ENCODE measurements at regions not wholly inside any gene's neighbourhood (a gene's known extent, or its start where the extent isn't known, plus 50 kb on each side); places are given as distances from the start of the nearest gene placed in this dataset.

DNA sequence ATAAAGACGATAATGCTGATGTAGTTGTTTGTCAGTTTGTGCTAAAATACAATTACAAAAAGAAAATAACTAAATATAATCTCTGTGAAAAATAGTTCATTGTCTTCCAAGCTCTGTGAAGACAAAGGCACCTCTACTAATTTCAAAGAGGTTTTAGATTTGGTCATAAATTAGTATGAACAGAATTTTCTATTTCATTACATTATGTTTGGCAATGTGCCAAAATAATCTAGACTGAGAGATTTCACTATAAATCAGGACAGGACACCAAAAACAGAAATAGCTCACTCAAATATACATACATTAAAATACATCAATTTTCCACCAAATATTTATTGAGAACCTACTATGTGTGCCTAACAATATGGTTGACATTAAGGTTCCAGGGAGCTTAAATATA lies 264.9 kb upstream of the CCDC54 start:
- Histone ChIP-seq H3K36me3 (no peaks in the 10 kb centered on the region), H3K27me3 (no peaks in the 10 kb centered on the region), H3K9ac (no peak overlapping the region), H3K4me1 (no peaks in the 10 kb centered on the region), H3K27ac (no peak overlapping the region), H3K79me2 (ENCODE audit: low read depth) (no peaks in the 10 kb centered on the region), H3K4me2 (no peak overlapping the region), H3K9me3 (ENCODE audit: low read depth) (no peaks in the 10 kb centered on the region), H4K20me1 (ENCODE audit: low read depth) (no peaks in the 10 kb centered on the region), H3K4me3 (no peak overlapping the region), H3F3A (ENCODE audit: low read depth) (no peaks in the 10 kb centered on the region), H2AFZ (replicated peaks) (no peak overlapping the region)
- Mint-ChIP-seq H3K4me3 (no peak overlapping the region), H3K27ac (no peak overlapping the region), H3K4me1 (no peaks in the 10 kb centered on the region), H3K9me3 (no peaks in the 10 kb centered on the region), H3K36me3 (no peaks in the 10 kb centered on the region), H3K27me3 (ENCODE audit: insufficient read depth, low read depth) (no peaks in the 10 kb centered on the region)
- no peak for DNase-seq (ENCODE audit: low spot score)
- no peak for TF ChIP-seq EZH2 (IDR thresholded peaks at IDR 0.05)
- TF ChIP-seq EZH2phosphoT487 (IDR thresholded peaks at IDR 0.05): no peak
- TF ChIP-seq, protein P1, sequence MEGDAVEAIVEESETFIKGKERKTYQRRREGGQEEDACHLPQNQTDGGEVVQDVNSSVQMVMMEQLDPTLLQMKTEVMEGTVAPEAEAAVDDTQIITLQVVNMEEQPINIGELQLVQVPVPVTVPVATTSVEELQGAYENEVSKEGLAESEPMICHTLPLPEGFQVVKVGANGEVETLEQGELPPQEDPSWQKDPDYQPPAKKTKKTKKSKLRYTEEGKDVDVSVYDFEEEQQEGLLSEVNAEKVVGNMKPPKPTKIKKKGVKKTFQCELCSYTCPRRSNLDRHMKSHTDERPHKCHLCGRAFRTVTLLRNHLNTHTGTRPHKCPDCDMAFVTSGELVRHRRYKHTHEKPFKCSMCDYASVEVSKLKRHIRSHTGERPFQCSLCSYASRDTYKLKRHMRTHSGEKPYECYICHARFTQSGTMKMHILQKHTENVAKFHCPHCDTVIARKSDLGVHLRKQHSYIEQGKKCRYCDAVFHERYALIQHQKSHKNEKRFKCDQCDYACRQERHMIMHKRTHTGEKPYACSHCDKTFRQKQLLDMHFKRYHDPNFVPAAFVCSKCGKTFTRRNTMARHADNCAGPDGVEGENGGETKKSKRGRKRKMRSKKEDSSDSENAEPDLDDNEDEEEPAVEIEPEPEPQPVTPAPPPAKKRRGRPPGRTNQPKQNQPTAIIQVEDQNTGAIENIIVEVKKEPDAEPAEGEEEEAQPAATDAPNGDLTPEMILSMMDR (IDR thresholded peaks at IDR 0.05): no peak

DNA sequence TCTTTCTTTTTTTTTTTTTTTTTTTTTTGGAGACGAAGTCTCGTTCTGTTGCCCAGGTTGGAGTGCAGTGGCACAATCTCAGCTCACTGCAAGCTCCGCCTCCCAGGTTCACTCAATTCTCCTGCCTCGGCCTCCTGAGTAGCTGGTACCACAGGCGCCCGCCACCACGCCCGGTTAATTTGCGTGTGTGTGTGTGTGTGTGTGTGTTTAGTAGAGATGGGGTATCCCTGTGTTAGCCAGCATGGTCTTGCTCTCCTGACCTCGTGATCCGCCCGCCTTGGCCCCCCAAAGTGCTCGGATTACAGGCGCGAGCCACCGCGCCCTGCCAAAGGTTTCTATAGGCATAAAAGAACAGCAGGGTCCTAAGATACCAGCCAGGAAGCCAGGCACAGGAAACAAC lies 261.0 kb upstream of the CCDC54 start:
- Histone ChIP-seq H4K20me1 (ENCODE audit: low read depth) (no peaks in the 10 kb centered on the region), H2AFZ (replicated peaks) (no peak overlapping the region), H3K4me3 (no peak overlapping the region), H3K9me3 (ENCODE audit: low read depth) (no peaks in the 10 kb centered on the region), H3F3A (ENCODE audit: low read depth) (no peaks in the 10 kb centered on the region), H3K9ac (no peak overlapping the region), H3K27me3 (no peaks in the 10 kb centered on the region), H3K4me1 (no peaks in the 10 kb centered on the region), H3K4me2 (no peak overlapping the region), H3K27ac (no peak overlapping the region), H3K79me2 (ENCODE audit: low read depth) (no peaks in the 10 kb centered on the region), H3K36me3 (no peaks in the 10 kb centered on the region)
- no peak overlapping the region for H3K27ac Mint-ChIP-seq
- TF ChIP-seq EZH2 (IDR thresholded peaks at IDR 0.05): no peak
- TF ChIP-seq, protein P1 (IDR thresholded peaks at IDR 0.05): no peak
- no peak for TF ChIP-seq EZH2phosphoT487 (IDR thresholded peaks at IDR 0.05)
- H3K36me3 Mint-ChIP-seq: no peaks in the 10 kb centered on the region
- H3K4me1 Mint-ChIP-seq: peaks cover 6% of the 10 kb centered on the region
- H3K9me3 Mint-ChIP-seq: no peaks in the 10 kb centered on the region
- no peak overlapping the region for H3K4me3 Mint-ChIP-seq
- DNase-seq (ENCODE audit: low spot score): no peak
- H3K27me3 Mint-ChIP-seq (ENCODE audit: insufficient read depth, low read depth): no peaks in the 10 kb centered on the region

DNA sequence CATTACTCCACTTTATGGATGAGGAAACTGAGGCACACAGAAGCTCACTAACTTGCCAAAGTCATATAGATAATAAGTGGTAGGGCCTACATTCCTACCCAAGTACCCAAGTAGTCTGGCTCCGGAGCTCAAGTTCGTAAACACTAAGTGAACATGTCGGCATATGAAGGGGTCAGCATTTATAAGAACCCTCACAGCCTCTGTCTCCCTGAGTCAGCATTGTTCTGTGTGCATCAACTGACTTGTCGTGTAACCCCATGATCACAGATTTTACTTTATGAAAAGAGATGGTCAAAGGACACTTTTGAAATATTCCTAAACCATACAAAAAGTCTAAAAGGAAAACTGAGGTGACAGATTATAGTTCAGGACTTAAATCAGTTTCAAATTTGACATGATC lies 260.1 kb upstream of the CCDC54 start:
- no peaks in the 10 kb centered on the region for H3F3A ChIP-seq (ENCODE audit: low read depth)
- TF ChIP-seq EZH2phosphoT487 (IDR thresholded peaks at IDR 0.05) (no peak), EZH2 (IDR thresholded peaks at IDR 0.05) (no peak)
- TF ChIP-seq, protein P1 (IDR thresholded peaks at IDR 0.05): no peak
- H3K9me3 Mint-ChIP-seq: no peaks in the 10 kb centered on the region
- H3K9ac ChIP-seq: no peak overlapping the region
- H4K20me1 ChIP-seq (ENCODE audit: low read depth): no peaks in the 10 kb centered on the region
- H3K27me3 Mint-ChIP-seq (ENCODE audit: insufficient read depth, low read depth): no peaks in the 10 kb centered on the region
- H3K27ac ChIP-seq: no peak overlapping the region
- no peaks in the 10 kb centered on the region for H3K36me3 Mint-ChIP-seq
- no peaks in the 10 kb centered on the region for H3K27me3 ChIP-seq
- DNase-seq (ENCODE audit: low spot score): no peak
- no peaks in the 10 kb centered on the region for H3K9me3 ChIP-seq (ENCODE audit: low read depth)
- no peak overlapping the region for H3K27ac Mint-ChIP-seq
- H3K4me3 Mint-ChIP-seq: no peak overlapping the region
- no peaks in the 10 kb centered on the region for H3K4me1 ChIP-seq
- no peaks in the 10 kb centered on the region for H3K79me2 ChIP-seq (ENCODE audit: low read depth)
- no peak overlapping the region for H3K4me2 ChIP-seq
- peaks cover 6% of the 10 kb centered on the region for H3K4me1 Mint-ChIP-seq
- peak overlapping the region; percentile 83 for H2AFZ ChIP-seq (replicated peaks)
- H3K36me3 ChIP-seq: no peaks in the 10 kb centered on the region
- H3K4me3 ChIP-seq: no peak overlapping the region

All from neural progenitor cell (in vitro differentiated cells).